Mesendoderm (in vitro differentiated cells): ENCODE measurements at regions not wholly inside any gene's neighbourhood (a gene's known extent, or its start where the extent isn't known, plus 50 kb on each side); places are given as distances from the start of the nearest gene placed in this dataset.

Experiments used
- DNase-seq: peaks from one replicate; pipeline ENCODE4 v3.0.0; 2013
- H2AK5ac ChIP-seq: 2 replicates; pipeline ENCODE4 v1.6.1; 2013; ENCODE audit warnings: low read length, inconsistent platforms
- H2BK120ac ChIP-seq: 2 replicates; pipeline ENCODE4 v1.6.1; 2013; ENCODE audit warnings: low read depth, mild to moderate bottlenecking, low read length, moderate library complexity, mixed read lengths
- H2BK15ac ChIP-seq: replicated peaks from 2 replicates; pipeline ENCODE4 v1.6.1; 2013; ENCODE audit warnings: low read depth, mild to moderate bottlenecking, moderate library complexity
- H2BK5ac ChIP-seq: 2 replicates; pipeline ENCODE4 v1.6.1; 2013; ENCODE audit warnings: low read length, inconsistent platforms
- H3K18ac ChIP-seq: 2 replicates; pipeline ENCODE4 v1.6.1; 2013; ENCODE audit warnings: mild to moderate bottlenecking, low read length, mixed read lengths
- H3K23ac ChIP-seq: one replicate; pipeline ENCODE4 v1.6.1; 2013; ENCODE audit warnings: low read length
- H3K27ac ChIP-seq: 2 replicates; pipeline ENCODE4 v1.5.1; 2013; ENCODE audit warnings: low read depth, mild to moderate bottlenecking, inconsistent platforms, low read length, moderate library complexity
- H3K27me3 ChIP-seq: 2 replicates; pipeline ENCODE4 v1.6.1; 2013; ENCODE audit warnings: low read length, control low read depth, mild to moderate bottlenecking, inconsistent platforms; ENCODE audit not compliant: insufficient read depth, poor library complexity
- H3K36me3 ChIP-seq: 2 replicates; pipeline ENCODE4 v1.6.1; 2013; ENCODE audit warnings: low read length, inconsistent platforms; ENCODE audit not compliant: control insufficient read depth, insufficient read depth
- H3K4ac ChIP-seq: one replicate; pipeline ENCODE4 v1.6.1; 2013; ENCODE audit warnings: low read depth, mild to moderate bottlenecking, low read length, moderate library complexity
- H3K4me1 ChIP-seq: 2 replicates; pipeline ENCODE4 v1.6.1; 2013; ENCODE audit warnings: low read depth, low read length, inconsistent platforms; ENCODE audit not compliant: control insufficient read depth
- H3K4me2 ChIP-seq: 2 replicates; pipeline ENCODE4 v1.6.1; 2013; ENCODE audit warnings: low read length
- H3K4me3 ChIP-seq: 2 replicates; pipeline ENCODE4 v1.5.1; 2013; ENCODE audit warnings: mild to moderate bottlenecking, low read length
- H3K56ac ChIP-seq: one replicate; pipeline ENCODE4 v1.6.1; 2013; ENCODE audit warnings: low read length
- H3K79me1 ChIP-seq: 2 replicates; pipeline ENCODE4 v1.6.1; 2013; ENCODE audit warnings: low read length, inconsistent platforms
- H3K79me2 ChIP-seq: 2 replicates; pipeline ENCODE4 v1.6.1; 2013; ENCODE audit warnings: mild to moderate bottlenecking, low read length; ENCODE audit not compliant: control insufficient read depth, insufficient read depth
- H3K9ac ChIP-seq: 2 replicates; pipeline ENCODE4 v1.6.1; 2013; ENCODE audit warnings: low read length, inconsistent platforms
- H4K5ac ChIP-seq: one replicate; pipeline ENCODE4 v1.6.1; 2013; ENCODE audit warnings: low read length
- H4K8ac ChIP-seq: one replicate; pipeline ENCODE4 v1.6.1; 2013; ENCODE audit warnings: low read depth, mild to moderate bottlenecking, control low read depth, low read length, moderate library complexity
- WGBS: extraction: QIAGEN DNeasy Blood & Tissue Kit; methylation state at CpG from one replicate; pipeline ENCODE4 v1.1.7; 2013; ENCODE audit warnings: low lambda C conversion rate, missing lambda C conversion rate; ENCODE audit not compliant: insufficient coverage; ENCODE audit errors: extremely low coverage; 5-methylcytosine and 5-hydroxymethylcytosine counted together

DNA sequence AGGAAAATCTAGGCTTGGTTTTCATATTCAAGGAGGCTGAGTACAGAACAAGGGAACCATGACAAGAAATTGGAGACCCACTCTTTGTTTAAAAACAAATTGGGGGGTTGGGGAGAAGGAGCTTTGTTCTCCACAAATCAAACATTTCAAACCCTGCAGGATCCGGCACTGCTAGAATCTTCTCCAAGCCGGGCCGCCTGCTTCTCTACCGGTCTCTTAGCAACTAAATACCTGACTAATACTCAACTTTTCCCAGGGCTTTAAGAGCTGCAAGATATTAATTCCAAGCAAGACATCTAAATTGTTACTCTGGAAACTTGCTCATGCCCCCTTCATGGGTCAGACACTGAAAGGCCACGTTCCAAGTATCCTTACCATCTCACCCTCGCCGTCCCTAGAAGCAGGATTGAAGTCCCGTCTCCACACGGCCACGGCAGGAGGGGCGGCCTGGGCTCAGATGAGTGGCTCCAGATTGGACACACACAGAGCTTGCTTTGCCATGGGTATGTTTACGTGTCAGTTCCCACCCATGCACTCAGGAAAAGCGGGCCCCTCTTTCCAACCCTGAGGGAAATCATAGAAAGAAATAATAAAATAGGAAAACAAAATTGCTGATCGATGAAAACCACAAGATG, 126.4 kb upstream of the CDH4 start:
- no peak overlapping the region for H3K4me2 ChIP-seq
- H2BK15ac ChIP-seq = no peak overlapping the region
- DNase-seq = no peak
- H3K23ac ChIP-seq = no peak overlapping the region
- H4K5ac ChIP-seq = no peak overlapping the region
- no peaks in the 10 kb centered on the region for H3K79me2 ChIP-seq
- H3K27ac ChIP-seq = no peak overlapping the region
- no peak overlapping the region for H3K56ac ChIP-seq
- no peak overlapping the region for H4K8ac ChIP-seq
- no peak overlapping the region for H3K9ac ChIP-seq
- no peak overlapping the region for H2AK5ac ChIP-seq
- WGBS = no CpG with 5 or more reads among the region's 14 CpGs
- no peaks in the 10 kb centered on the region for H3K27me3 ChIP-seq
- H2BK5ac ChIP-seq = no peak overlapping the region
- H3K36me3 ChIP-seq = no peaks in the 10 kb centered on the region
- H3K79me1 ChIP-seq = no peaks in the 10 kb centered on the region
- H2BK120ac ChIP-seq = no peak overlapping the region
- H3K4ac ChIP-seq = no peak overlapping the region
- no peaks in the 10 kb centered on the region for H3K4me1 ChIP-seq
- no peak overlapping the region for H3K18ac ChIP-seq
- H3K4me3 ChIP-seq = no peak overlapping the region

GRCh38 chr20:61126369-61127195, 125.5 kb upstream of the CDH4 start:
- H3K36me3 ChIP-seq = no peaks in the 10 kb centered on the region
- H2AK5ac ChIP-seq = no peak overlapping the region
- H3K56ac ChIP-seq = no peak overlapping the region
- no peak overlapping the region for H2BK15ac ChIP-seq
- H3K79me1 ChIP-seq = no peaks in the 10 kb centered on the region
- H3K27ac ChIP-seq = no peak overlapping the region
- no peaks in the 10 kb centered on the region for H3K79me2 ChIP-seq
- H3K18ac ChIP-seq = no peak overlapping the region
- H3K4me3 ChIP-seq = no peak overlapping the region
- DNase-seq = no peak
- H4K8ac ChIP-seq = no peak overlapping the region
- no peak overlapping the region for H3K23ac ChIP-seq
- no peaks in the 10 kb centered on the region for H3K27me3 ChIP-seq
- no peak overlapping the region for H4K5ac ChIP-seq
- no peak overlapping the region for H3K4ac ChIP-seq
- no peak overlapping the region for H2BK5ac ChIP-seq
- H3K9ac ChIP-seq = no peak overlapping the region
- H3K4me2 ChIP-seq = no peak overlapping the region
- whole genome bisulfite sequencing = no CpG with 5 or more reads among the region's 21 CpGs
- H2BK120ac ChIP-seq = no peak overlapping the region
- H3K4me1 ChIP-seq = no peaks in the 10 kb centered on the region

GRCh38 chr20:61127311-61128039, 124.6 kb upstream of the CDH4 start:
- H4K5ac ChIP-seq = no peak overlapping the region
- H3K23ac ChIP-seq = no peak overlapping the region
- no peaks in the 10 kb centered on the region for H3K79me1 ChIP-seq
- H2BK120ac ChIP-seq = no peak overlapping the region
- DNase-seq = no peak
- H2AK5ac ChIP-seq = no peak overlapping the region
- no peaks in the 10 kb centered on the region for H3K79me2 ChIP-seq
- H3K56ac ChIP-seq = no peak overlapping the region
- H3K18ac ChIP-seq = no peak overlapping the region
- H3K4me1 ChIP-seq = no peaks in the 10 kb centered on the region
- no peak overlapping the region for H4K8ac ChIP-seq
- WGBS = no CpG with 5 or more reads among the region's 12 CpGs
- H2BK15ac ChIP-seq = no peak overlapping the region
- H3K36me3 ChIP-seq = no peaks in the 10 kb centered on the region
- no peak overlapping the region for H3K27ac ChIP-seq
- no peak overlapping the region for H3K9ac ChIP-seq
- H3K4me3 ChIP-seq = no peak overlapping the region
- no peak overlapping the region for H3K4me2 ChIP-seq
- H3K27me3 ChIP-seq = no peaks in the 10 kb centered on the region
- H2BK5ac ChIP-seq = no peak overlapping the region
- no peak overlapping the region for H3K4ac ChIP-seq

GRCh38 chr20:61128701-61129269, 123.3 kb upstream of the CDH4 start:
- DNase-seq = no peak
- no peak overlapping the region for H3K9ac ChIP-seq
- no peak overlapping the region for H2AK5ac ChIP-seq
- H3K79me1 ChIP-seq = no peaks in the 10 kb centered on the region
- H3K18ac ChIP-seq = no peak overlapping the region
- no peak overlapping the region for H3K4me3 ChIP-seq
- no CpG with 5 or more reads among the region's 14 CpGs for WGBS
- H3K27me3 ChIP-seq = no peaks in the 10 kb centered on the region
- H3K27ac ChIP-seq = no peak overlapping the region
- H2BK15ac ChIP-seq = no peak overlapping the region
- H3K4me2 ChIP-seq = no peak overlapping the region
- no peak overlapping the region for H4K8ac ChIP-seq
- H3K4ac ChIP-seq = no peak overlapping the region
- no peak overlapping the region for H3K56ac ChIP-seq
- no peaks in the 10 kb centered on the region for H3K36me3 ChIP-seq
- H2BK120ac ChIP-seq = no peak overlapping the region
- no peaks in the 10 kb centered on the region for H3K79me2 ChIP-seq
- no peak overlapping the region for H4K5ac ChIP-seq
- H3K4me1 ChIP-seq = no peaks in the 10 kb centered on the region
- H2BK5ac ChIP-seq = no peak overlapping the region
- H3K23ac ChIP-seq = no peak overlapping the region

GRCh38 chr20:61129311-61129710, 122.8 kb upstream of the CDH4 start:
- Histone ChIP-seq H2BK15ac (no peak overlapping the region), H3K23ac (no peak overlapping the region), H2BK120ac (no peak overlapping the region), H3K18ac (no peak overlapping the region), H3K4me3 (no peak overlapping the region), H3K36me3 (no peaks in the 10 kb centered on the region), H3K4ac (no peak overlapping the region), H3K9ac (no peak overlapping the region), H2AK5ac (no peak overlapping the region), H3K27me3 (no peaks in the 10 kb centered on the region), H3K79me2 (no peaks in the 10 kb centered on the region), H2BK5ac (no peak overlapping the region), H4K8ac (no peak overlapping the region), H4K5ac (no peak overlapping the region), H3K79me1 (no peaks in the 10 kb centered on the region), H3K56ac (no peak overlapping the region), H3K4me1 (no peaks in the 10 kb centered on the region), H3K27ac (no peak overlapping the region), H3K4me2 (no peak overlapping the region)
- WGBS = no CpG with 5 or more reads among the region's 12 CpGs
- DNase-seq = no peak
